IMR-90 (cell line): ENCODE measurements at regions not wholly inside any gene's neighbourhood (a gene's known extent, or its start where the extent isn't known, plus 50 kb on each side); places are given as distances from the start of the nearest gene placed in this dataset.
A peak's percentile ranks its signal among the peaks of the same experiment; 100 is the strongest.

Source experiments
- ATAC-seq: fragments of 200-7000 bp; cut with Tn5 transposase; 2 replicates; pipeline ENCODE4 v1.9.1; 2020; ENCODE audit warnings: low read depth, mild to moderate bottlenecking, moderate library complexity
- BruUV-seq: library from RNA; stranded (reverse); fragments of 400-500 nt; replicated peaks from 2 replicates; lab custom pipeline; 2021; lab: Mats Ljungman, UMichigan
- CTCF ChIA-PET: fragments of 300-600 bp; formaldehyde crosslinking; extraction: SDS; loops from one replicate; lab custom pipeline; 2021; ENCODE audit warnings: antibody characterized with exemption; lab: Yijun Ruan, JAX
- POLR2A ChIA-PET: fragments of 300-600 bp; sonication (Branson Sonifier 250); formaldehyde crosslinking; loops from one replicate; lab custom pipeline; 2022; ENCODE audit warnings: antibody characterized with exemption; ENCODE audit not compliant: unreplicated experiment; lab: Charles Lee
- DNase-seq: peaks from one replicate; pipeline ENCODE4 v3.0.0; 2013
- H2AFZ ChIP-seq: replicated peaks from 2 replicates; pipeline ENCODE3; 2013; ENCODE audit warnings: low read length, mild to moderate bottlenecking; ENCODE audit not compliant: poor library complexity
- H2AK5ac ChIP-seq: 2 replicates; pipeline ENCODE4 v1.6.1; 2013; ENCODE audit warnings: low read depth, low read length, inconsistent platforms
- H2AK9ac ChIP-seq: replicated peaks from 2 replicates; pipeline ENCODE3; 2013; ENCODE audit warnings: mild to moderate bottlenecking, low read depth, low read length, moderate library complexity; ENCODE audit not compliant: poor library complexity
- H2BK120ac ChIP-seq: 2 replicates; pipeline ENCODE4 v1.6.1; 2013; ENCODE audit warnings: low read depth, low read length, inconsistent platforms
- H2BK15ac ChIP-seq: 3 replicates; pipeline ENCODE4 v1.6.1; 2013; ENCODE audit warnings: low read depth, low read length, inconsistent platforms
- H2BK20ac ChIP-seq: 2 replicates; pipeline ENCODE4 v1.6.1; 2013; ENCODE audit warnings: low read depth, mild to moderate bottlenecking, inconsistent platforms, low read length, moderate library complexity
- H2BK5ac ChIP-seq: 2 replicates; pipeline ENCODE4 v1.6.1; 2013; ENCODE audit warnings: mild to moderate bottlenecking, low read depth, low read length, inconsistent platforms; ENCODE audit not compliant: poor library complexity, severe bottlenecking
- H3K14ac ChIP-seq: replicated peaks from 2 replicates; pipeline ENCODE4 v1.6.1; 2013; ENCODE audit warnings: low read depth, low read length, inconsistent platforms
- H3K18ac ChIP-seq: 2 replicates; pipeline ENCODE4 v1.6.1; 2013; ENCODE audit warnings: low read depth, low read length, control low read depth
- H3K23ac ChIP-seq: 2 replicates; pipeline ENCODE4 v1.6.1; 2013; ENCODE audit warnings: low read depth, low read length, inconsistent platforms
- H3K27ac ChIP-seq: 2 replicates; pipeline ENCODE4 v1.5.1; 2013; ENCODE audit warnings: mild to moderate bottlenecking, control low read depth, low read length; ENCODE audit not compliant: insufficient read depth
- H3K27me3 ChIP-seq: 2 replicates; pipeline ENCODE4 v1.6.1; 2013; ENCODE audit warnings: low read length; ENCODE audit not compliant: control insufficient read depth, insufficient read depth
- H3K36me3 ChIP-seq: 2 replicates; pipeline ENCODE4 v1.6.1; 2013; ENCODE audit warnings: low read length, mixed read lengths; ENCODE audit not compliant: control insufficient read depth, insufficient read depth
- H3K4ac ChIP-seq: 2 replicates; pipeline ENCODE4 v1.6.1; 2013; ENCODE audit warnings: low read depth, low read length, inconsistent platforms
- H3K4me1 ChIP-seq: 2 replicates; pipeline ENCODE4 v1.6.1; 2013; ENCODE audit warnings: low read length, mixed read lengths; ENCODE audit not compliant: control insufficient read depth, insufficient read depth
- H3K4me2 ChIP-seq: 2 replicates; pipeline ENCODE4 v1.6.1; 2013; ENCODE audit warnings: low read depth, mild to moderate bottlenecking, control low read depth, low read length, moderate library complexity
- H3K4me3 ChIP-seq: 2 replicates; pipeline ENCODE4 v1.5.1; 2013; ENCODE audit warnings: low read depth, mild to moderate bottlenecking, control low read depth, low read length, moderate library complexity; ENCODE audit not compliant: insufficient read depth
- H3K56ac ChIP-seq: 2 replicates; pipeline ENCODE4 v1.6.1; 2013; ENCODE audit warnings: low read length, inconsistent platforms; ENCODE audit not compliant: insufficient read depth; ENCODE audit errors: extremely low read depth
- H3K79me1 ChIP-seq, 2 experiments: 2 replicates each; pipeline ENCODE4 v1.6.1; 2013; ENCODE audit warnings: low read length in 2 of 2, inconsistent platforms in 1 of 2, low read depth in 1 of 2
- H3K9ac ChIP-seq: 2 replicates; pipeline ENCODE4 v1.6.1; 2013; ENCODE audit warnings: low read depth, low read length, control low read depth
- H3K9me1 ChIP-seq: 2 replicates; pipeline ENCODE4 v1.6.1; 2013; ENCODE audit warnings: low read length, inconsistent platforms; ENCODE audit not compliant: insufficient read depth
- H3K9me3 ChIP-seq: 2 replicates; pipeline ENCODE4 v1.6.1; 2013; ENCODE audit warnings: low read length; ENCODE audit not compliant: control insufficient read depth, insufficient read depth
- H4K20me1 ChIP-seq: 2 replicates; pipeline ENCODE4 v1.6.1; 2013; ENCODE audit warnings: low read length, inconsistent platforms; ENCODE audit not compliant: insufficient read depth
- H4K5ac ChIP-seq: 2 replicates; pipeline ENCODE4 v1.6.1; 2013; ENCODE audit warnings: mild to moderate bottlenecking, low read depth, low read length, control low read depth
- H4K8ac ChIP-seq, 2 experiments: 2 replicates each; pipeline ENCODE4 v1.6.1; 2013; ENCODE audit warnings: low read depth in 2 of 2, low read length in 2 of 2, control low read depth in 1 of 2, inconsistent platforms in 1 of 2
- H4K91ac ChIP-seq: 2 replicates; pipeline ENCODE4 v1.6.1; 2013; ENCODE audit warnings: low read depth, low read length, inconsistent platforms; ENCODE audit not compliant: insufficient read depth
- NFE2L2 ChIP-seq: fragments of 150-350 bp; IDR thresholded peaks from 2 replicates; pipeline ENCODE4 v1.6.1; 2016; ENCODE audit warnings: low read depth, mild to moderate bottlenecking, low read length
- RAD21 ChIP-seq: IDR thresholded peaks from 2 replicates; pipeline ENCODE4 v1.6.1; 2012; ENCODE audit warnings: low read length, improper control_type of control experiment
- RFX5 ChIP-seq: IDR thresholded peaks from 2 replicates; pipeline ENCODE4 v1.8.0; 2012; ENCODE audit warnings: low read depth, mild to moderate bottlenecking, low read length, moderate library complexity
- SMC3 ChIP-seq: fragments of 150-350 bp; IDR thresholded peaks from 2 replicates; pipeline ENCODE4 v1.6.1; 2016; ENCODE audit warnings: low read depth, mild to moderate bottlenecking, antibody characterized with exemption, low read length, moderate library complexity
- WGBS, 2 experiments: methylation state at CpG; one replicate each; pipeline versions ENCODE4 v1.1.5 to v1.1.7; 2013; ENCODE audit warnings: missing lambda C conversion rate in 2 of 2; ENCODE audit not compliant: insufficient read length in 1 of 2; ENCODE audit errors: extremely low coverage in 2 of 2; 5-methylcytosine and 5-hydroxymethylcytosine counted together
- dilution Hi-C: fragments of 300-500 bp; cut with HindIII; formaldehyde crosslinking; loops from one replicate; pipeline ENCODE4 v1.14.3; 2018; ENCODE audit warnings: low sequenced_read_pairs; ENCODE audit not compliant: unreplicated experiment
- in situ Hi-C: fragments of 300-500 bp; cut with MboI; formaldehyde crosslinking; loops from 3 replicates; pipeline ENCODE4 v1.14.3; 2019; ENCODE audit warnings: low sequenced_read_pairs, inconsistent platforms, mixed read lengths
- intact Hi-C: fragments of 100-400 bp; cut with micrococcal nuclease; formaldehyde crosslinking; loops from 2 replicates; pipeline ENCODE4 v1.10.0; 2022

DNA sequence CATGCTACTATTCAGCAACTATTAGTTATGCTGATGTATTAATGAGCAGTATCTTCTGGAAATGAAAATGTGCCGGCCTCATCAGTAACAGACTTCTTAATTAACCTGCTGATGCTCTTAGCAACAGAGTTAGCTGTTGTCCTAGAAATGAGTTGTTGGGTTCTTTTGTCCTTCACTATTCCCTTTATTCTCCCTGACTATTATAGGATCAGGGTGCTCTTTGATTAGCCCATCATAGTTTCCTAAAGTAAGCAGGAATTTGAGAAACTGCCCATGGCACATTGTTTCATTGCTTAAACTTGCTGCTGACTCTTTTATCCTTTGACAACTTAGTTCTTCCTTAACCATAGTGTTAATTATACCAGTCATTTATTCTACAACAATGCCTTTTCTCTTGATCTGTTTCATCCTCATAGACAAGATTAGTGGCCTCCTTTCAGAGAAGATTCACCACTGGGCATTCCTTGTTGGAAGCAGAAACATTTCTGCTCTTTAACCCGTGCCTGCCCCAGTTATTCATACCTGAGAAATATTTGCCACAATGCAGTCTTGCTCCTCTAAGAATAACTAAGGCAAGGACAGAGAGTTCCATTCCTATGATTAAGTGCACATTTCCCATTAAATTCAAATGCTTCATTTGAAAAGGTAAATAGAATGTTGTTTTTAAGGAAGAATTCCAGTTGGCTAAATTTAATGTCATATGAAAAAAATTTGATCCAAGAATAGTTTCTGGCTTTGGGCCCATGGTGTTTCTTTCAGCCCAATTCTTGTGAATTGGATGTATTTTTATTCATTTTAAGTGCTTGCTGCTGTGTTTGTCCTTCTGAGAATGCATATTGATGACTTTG, 573.3 kb upstream of the TBL1XR1 start:
- Histone ChIP-seq H3K27ac (no peak overlapping the region), H3K14ac (peak overlapping the region; percentile 64), H4K91ac (peak overlapping the region; percentile 65), H2AK9ac (no peak overlapping the region), H4K5ac (peak overlapping the region; percentile 85; the same call in 1 of the 2 replicates), H3K9ac (no peak overlapping the region), H2BK20ac (peak overlapping the region; percentile 97), H3K4me3 (no peak overlapping the region), H2AFZ (no peak overlapping the region), H2BK5ac (peak overlapping the region; percentile 85), H3K56ac (no peak overlapping the region), H4K8ac (peak overlapping the region in 1 of 2 experiments; percentile 72; a peak in 2 of 4 replicates), H2BK120ac (peak overlapping the region; percentile 95), H3K4me2 (peak overlapping the region; percentile 59), H3K23ac (peak overlapping the region; percentile 48; the same call in 1 of the 2 replicates), H3K4ac (peak overlapping the region; percentile 67; the same call in 1 of the 2 replicates), H3K79me1 (no peaks in the 10 kb centered on the region), H3K9me1 (no peaks in the 10 kb centered on the region; the same call in 1 of the 2 replicates), H3K18ac (peak overlapping the region; percentile 85; the same call in 1 of the 2 replicates), H4K20me1 (no peaks in the 10 kb centered on the region), H3K36me3 (no peaks in the 10 kb centered on the region), H3K27me3 (no peaks in the 10 kb centered on the region), H2AK5ac (no peak overlapping the region), H3K9me3 (peaks cover 8% of the 10 kb centered on the region; the same call in 1 of the 2 replicates), H2BK15ac (peak overlapping the region; percentile 45; the same call in 2 of the 3 replicates), H3K4me1 (peaks cover 4% of the 10 kb centered on the region; the same call in 1 of the 2 replicates)
- intact Hi-C loops, result no loop called here
- dilution Hi-C loops, result no loop called here
- no CpG with 5 or more reads among the region's 2 CpGs for WGBS, 2 experiments
- ChIA-PET CTCF (no interaction called here), POLR2A (no interaction called here)
- in situ Hi-C loops, result no loop called here
- BruUV-seq, result no TSS peak
- DNase-seq (peak; percentile 41), ATAC-seq (peak; percentile 27; the same call in 1 of the 2 replicates)
- no peak for TF ChIP-seq RFX5
- no peak for TF ChIP-seq RAD21
- TF ChIP-seq NFE2L2, result no peak
- TF ChIP-seq SMC3, result no peak
